ENCODE measurements at regions not wholly inside any gene's neighbourhood (a gene's known extent, or its start where the extent isn't known, plus 50 kb on each side); places are given as distances from the start of the nearest gene placed in this dataset.

DNA sequence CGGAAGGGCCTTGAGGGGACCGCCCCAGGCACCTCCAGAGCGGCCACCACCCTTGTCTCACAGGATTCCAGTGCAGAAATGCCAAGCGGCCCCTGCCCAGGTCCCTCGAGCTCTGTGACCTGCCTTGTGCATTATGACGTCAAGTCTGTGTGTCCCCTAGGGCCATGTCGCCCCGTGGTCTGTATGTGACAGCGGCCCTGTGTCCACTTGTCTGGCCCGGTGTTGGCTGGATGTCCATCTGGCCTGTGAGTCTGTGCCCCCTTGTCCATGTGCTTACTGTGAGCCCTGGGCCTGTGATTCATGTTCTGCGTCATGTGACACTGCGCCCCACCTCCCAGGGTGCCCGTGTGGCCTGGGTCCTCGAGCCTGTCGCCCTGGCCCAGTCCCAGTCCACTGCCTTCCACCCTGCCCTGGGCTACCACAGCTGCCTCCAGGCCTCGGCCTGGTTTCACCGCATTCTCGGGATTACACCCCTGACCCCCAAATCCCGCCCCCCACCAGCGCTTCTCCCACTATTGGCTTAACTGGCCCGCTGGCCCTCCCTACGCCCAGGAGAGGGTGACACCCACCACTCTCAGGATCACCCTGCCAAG lies 66.6 kb upstream of the ZNF722 start:
- TF ChIP-seq SP1 (IDR thresholded peaks at IDR 0.05) (no peak), GABPA (IDR thresholded peaks at IDR 0.05 in 1 of 2, conservative IDR thresholded peaks at IDR 0.05 in 1 of 2) (no peak), EGR1 (IDR thresholded peaks at IDR 0.05; ENCODE audit: low read depth in 2 of 2) (no peak), JUND (IDR thresholded peaks at IDR 0.05) (no peak), HNF4G (IDR thresholded peaks at IDR 0.05) (no peak), HNF4A (conservative IDR thresholded peaks at IDR 0.05) (no peak), NR2F2 (IDR thresholded peaks at IDR 0.05) (no peak)
- TF ChIP-seq, protein P1, sequence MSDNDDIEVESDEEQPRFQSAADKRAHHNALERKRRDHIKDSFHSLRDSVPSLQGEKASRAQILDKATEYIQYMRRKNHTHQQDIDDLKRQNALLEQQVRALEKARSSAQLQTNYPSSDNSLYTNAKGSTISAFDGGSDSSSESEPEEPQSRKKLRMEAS (IDR thresholded peaks at IDR 0.05) = no peak
- TF ChIP-seq, protein P2, sequence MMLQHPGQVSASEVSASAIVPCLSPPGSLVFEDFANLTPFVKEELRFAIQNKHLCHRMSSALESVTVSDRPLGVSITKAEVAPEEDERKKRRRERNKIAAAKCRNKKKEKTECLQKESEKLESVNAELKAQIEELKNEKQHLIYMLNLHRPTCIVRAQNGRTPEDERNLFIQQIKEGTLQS (IDR thresholded peaks at IDR 0.05) = no peak
- Histone ChIP-seq H3K9ac (ENCODE audit: low read depth in 1 of 2, low read length in 2 of 2) (no peak overlapping the region), H3K4me1 (ENCODE audit: control insufficient read depth in 4 of 4, insufficient read depth in 4 of 4, low read length in 3 of 4) (peaks cover 2 to 4% (median 3%) of the 10 kb centered on the region in 4 donors), H3K9me3 (ENCODE audit: control insufficient read depth in 4 of 4, low read length in 3 of 4) (peaks cover 0 to 26% (median 8%) of the 10 kb centered on the region in 4 donors), H3K4me3 (ENCODE audit: low read depth in 1 of 3, low read length in 3 of 3) (no peak overlapping the region), H3K36me3 (ENCODE audit: control insufficient read depth in 4 of 4, insufficient read depth in 3 of 4, low read depth in 1 of 4, low read length in 3 of 4) (no peaks in the 10 kb centered on the region), H3K27me3 (ENCODE audit: control insufficient read depth in 4 of 4, insufficient read depth in 4 of 4, low read length in 3 of 4) (peaks cover 0 to 2% (median 0%) of the 10 kb centered on the region in 4 donors), H3K27ac (ENCODE audit: low read depth in 1 of 2, low read length in 2 of 2) (no peak overlapping the region)
- DNase-seq (ENCODE audit: low spot score) = no peak
- 89% methylated on average over 22 of the region's 22 CpGs for WGBS
